G401 (cell line): ENCODE measurements at regions not wholly inside any gene's neighbourhood (a gene's known extent, or its start where the extent isn't known, plus 50 kb on each side); places are given as distances from the start of the nearest gene placed in this dataset.

Experiments used
- DNase-seq: peaks from one replicate; pipeline ENCODE4 v3.0.0-alpha.2; 2015; ENCODE audit warnings: low spot score
- in situ Hi-C: cut with HindIII; loops from 2 replicates; pipeline ENCODE4 v1.10.0; 2016; ENCODE audit warnings: low sequenced_read_pairs, mixed read lengths

DNA sequence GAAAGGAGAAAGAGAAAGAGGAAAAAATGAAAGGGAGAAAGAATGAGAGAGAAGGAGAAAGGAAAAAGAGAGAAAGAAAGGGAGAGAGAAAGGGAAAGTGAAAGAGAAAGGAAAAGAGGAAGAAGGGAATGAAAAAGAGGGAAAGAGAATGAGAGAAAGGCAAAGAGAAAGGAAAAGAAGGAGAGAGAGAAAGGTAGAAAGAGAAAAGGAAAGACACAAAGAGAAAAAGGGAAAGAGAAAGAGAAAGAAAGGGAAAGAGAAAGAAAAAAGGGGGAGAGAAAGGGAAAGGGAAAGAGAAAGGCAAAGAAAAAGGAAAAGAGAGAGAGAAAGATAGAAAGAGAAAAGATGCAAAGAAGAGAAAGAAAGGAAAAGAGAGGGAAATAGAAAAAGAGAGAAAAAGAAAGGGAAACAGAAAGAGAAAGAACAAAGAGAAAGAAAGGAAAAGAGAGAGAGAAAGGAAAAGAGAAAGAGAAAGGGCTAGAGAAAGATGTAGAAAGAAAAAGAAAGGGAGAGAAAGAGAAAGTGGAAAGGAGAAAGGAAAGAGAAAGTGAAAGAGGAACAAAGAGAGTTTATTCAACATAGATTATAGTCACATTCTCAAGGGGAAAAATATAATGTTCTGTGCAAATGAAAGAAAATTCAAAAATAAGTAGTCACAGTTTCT is 165.2 kb downstream of the TMEM38B start:
- no peak for DNase-seq
- in situ Hi-C loops = no loop called here

DNA sequence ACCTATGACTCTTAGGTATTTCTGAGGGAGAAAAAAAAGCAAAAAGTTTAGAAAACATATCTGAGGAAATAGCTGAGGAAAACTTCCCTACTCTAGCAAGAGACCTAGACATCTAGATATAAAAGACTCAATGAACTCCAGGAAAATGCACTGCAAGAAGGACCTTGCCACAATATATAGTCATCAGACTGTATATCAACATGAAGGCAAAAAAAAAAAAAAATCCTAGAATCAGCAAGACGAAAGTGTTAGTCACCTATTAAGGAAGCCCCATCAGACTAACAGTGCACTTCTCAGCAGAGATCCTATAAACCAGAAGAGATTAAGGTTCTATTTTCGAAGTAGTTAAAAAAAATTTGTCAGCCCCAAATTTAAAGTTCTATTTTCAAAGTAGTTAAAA is 166.2 kb downstream of the TMEM38B start:
- in situ Hi-C loops = no loop called here

DNA sequence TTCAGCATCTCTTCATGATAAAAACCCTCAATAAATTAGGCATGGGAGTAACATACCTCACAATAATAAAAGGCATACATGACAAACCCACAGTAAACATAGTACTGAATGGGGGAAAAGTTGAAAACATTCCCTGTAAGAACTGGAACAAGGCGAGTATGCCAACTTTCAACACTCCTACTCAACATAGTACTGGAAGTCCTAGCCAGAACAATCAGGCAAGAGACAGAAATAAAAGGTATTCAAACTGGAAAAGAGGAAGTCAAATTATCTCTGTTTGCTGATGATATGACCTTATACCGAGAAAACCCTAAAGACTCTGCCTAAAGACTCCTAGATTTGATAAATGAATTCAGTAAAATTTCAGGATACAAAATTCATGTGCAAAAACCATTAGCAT is 167.6 kb downstream of the TMEM38B start:
- DNase-seq = no peak
- in situ Hi-C loops = no loop called here

More for the DNA sequence above, 166.2 kb downstream of the TMEM38B start:
- DNase-seq = no peak

DNA sequence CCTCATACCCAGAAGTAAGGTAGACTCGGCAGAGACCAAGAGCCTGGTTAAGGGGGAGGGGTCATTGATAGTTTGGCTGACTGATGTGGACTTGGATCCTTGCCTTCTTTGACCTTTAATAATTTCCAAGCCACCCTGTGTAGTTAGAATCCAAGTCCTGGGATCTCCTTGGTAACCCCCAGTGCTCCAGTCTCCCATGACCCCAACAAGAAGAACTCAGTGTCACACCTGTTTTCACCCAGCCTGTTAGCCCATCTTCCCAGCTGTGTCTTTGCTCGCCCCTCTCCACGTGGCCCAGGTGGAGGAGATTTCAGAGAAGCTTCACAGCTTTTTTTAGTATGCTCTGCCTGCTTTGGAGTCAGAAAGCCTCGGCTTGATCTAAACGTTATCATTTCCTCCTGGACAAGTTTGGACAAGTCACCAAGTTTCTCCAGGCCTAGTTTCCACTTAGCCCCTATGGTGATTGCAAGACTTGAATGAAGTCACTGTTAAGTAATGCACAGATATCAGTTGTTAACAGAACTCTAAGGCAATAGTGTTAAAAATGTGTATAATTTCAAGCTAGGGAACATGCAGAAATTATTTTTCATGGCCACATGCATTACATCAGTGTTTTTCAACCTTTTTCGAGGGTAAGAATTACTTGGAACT is 170.0 kb downstream of the TMEM38B start:
- in situ Hi-C loops = no loop called here
- no peak for DNase-seq

DNA sequence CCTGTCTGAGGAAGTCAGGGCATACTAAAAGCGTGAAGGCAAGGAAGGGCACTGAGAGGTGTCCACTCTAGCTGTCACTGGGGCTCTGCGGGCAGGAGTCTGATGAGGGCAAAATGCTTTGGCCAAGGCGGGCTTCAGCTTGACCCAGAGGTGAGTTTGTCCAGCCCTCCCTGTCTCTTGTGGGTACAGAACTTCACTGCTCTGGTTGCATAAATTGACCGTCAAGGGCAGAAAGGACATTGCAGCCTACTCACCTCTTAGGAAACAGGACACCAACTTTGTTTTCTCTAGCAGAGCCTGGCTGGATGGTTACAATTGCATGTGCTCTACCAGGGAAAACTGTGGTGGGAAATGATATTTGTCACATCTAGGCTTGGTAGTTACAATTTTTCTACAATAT is 170.9 kb downstream of the TMEM38B start:
- no peak for DNase-seq
- in situ Hi-C loops = no loop called here

DNA sequence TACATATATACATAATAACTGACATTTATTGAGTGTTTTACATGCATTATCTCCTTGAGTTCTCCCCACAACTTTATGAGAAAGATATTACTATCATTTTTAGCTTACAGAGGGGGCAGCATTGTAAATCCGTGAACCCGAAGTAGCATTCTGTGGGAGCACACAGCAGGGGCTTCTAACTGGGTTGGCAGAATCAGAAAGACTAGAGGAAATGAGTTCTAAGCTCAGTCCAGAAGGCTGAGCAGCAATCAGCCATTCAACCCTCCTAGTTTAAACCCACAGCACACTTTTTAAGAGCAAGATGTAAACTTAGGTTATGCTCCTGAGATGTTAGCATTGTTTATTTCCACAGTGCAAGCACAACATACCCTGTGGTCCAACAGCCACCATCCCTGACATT is 177.2 kb downstream of the TMEM38B start:
- no peak for DNase-seq
- in situ Hi-C loops = no loop called here

DNA sequence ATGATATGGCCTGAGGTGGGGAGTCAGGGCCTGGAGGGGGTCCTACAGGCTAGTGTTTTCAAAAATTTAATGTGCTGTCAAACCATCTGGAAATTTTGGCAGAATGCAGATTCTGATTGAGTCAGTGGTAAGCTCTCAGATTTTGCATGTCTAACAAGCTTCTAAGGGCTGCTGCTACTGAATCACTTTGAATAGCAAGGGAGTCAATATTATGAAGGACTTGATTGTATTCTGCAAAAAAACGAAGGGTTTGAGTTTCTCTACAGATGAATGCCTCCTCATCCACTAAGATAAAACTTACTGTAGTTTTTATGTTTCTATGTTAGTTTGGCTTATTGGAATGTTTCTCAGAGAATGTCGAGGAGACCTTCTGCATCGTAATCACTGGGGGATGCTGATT is 179.5 kb downstream of the TMEM38B start:
- in situ Hi-C loops = no loop called here
- DNase-seq = no peak

DNA sequence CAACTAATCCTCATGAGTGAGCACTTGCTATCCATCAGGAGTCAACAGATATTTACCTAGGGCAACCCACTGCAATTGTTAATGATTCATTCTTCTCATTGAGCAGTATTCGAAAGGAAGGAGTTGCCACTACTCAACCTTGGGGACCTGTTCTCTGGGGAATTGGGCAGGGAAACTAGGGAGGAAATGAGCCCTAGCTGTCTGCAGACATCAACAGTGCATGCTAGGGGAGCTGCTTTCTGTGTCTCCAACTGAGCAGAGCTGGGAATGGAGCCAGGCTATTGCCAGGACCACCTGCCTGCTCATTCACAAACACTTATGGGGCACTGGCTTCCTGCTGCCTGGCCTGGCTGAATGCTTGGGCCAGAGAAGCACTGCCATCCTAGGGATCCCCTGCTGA is 183.4 kb downstream of the TMEM38B start:
- peak; percentile 64 for DNase-seq
- in situ Hi-C loops = no loop called here

DNA sequence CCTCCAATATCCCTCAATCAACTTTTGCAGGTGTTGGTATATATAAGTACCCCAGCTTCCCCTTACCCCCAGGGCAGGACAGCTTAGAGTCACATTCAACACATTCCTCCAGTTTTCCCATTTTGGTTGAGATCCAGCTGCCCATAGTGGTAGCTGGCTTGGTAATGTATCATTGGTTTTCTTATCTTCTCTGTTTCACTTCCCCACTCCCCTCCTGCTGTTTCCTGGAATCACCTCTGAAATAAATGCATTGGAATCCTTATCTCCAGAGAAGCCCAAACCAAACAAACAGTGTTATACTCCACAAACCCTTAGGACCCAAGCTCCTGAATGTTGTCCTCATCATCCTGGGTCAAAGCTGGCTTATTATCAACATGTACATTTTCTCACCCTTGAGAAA is 184.8 kb downstream of the TMEM38B start:
- DNase-seq = no peak
- in situ Hi-C loops = no loop called here

DNA sequence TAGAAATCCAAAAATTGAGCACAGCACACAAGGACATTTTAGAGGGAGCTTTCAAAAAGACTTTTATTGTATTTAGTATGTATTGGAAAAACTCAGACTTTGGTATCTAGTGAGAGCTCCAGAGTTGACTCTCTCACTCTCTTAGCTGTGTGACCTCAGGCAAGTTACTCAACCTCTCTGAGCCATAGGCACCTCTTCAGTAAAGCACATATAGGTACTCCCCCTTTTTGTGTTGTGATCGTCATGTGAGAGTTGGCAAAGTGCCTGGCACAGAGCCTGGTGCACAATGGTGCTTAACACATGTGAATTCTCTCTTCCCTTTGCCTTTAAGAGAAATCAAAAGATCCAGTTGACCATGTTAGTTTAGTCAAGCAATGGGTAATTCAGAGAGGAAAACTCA is 186.2 kb downstream of the TMEM38B start:
- DNase-seq = no peak
- in situ Hi-C loops = no loop called here

DNA sequence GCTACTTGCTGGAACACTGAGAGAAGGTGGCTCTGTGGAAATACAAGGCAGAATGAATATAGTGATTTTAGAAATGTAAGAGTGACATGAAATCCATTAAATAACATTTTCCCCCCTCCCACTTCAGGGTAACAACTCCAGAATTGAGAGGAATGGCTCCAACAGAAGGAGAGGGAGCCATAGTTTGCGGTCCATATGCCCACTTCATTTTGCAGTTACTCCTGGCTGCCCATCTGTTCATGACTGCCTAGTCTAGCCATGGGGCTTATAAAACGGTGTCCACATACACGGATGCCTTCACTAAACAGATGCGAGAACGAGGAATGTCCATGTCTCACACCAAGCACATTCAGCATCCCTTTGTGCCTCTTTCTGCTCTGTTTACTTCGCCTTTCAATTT is 186.7 kb downstream of the TMEM38B start:
- peak; percentile 13 for DNase-seq
- in situ Hi-C loops = no loop called here

DNA sequence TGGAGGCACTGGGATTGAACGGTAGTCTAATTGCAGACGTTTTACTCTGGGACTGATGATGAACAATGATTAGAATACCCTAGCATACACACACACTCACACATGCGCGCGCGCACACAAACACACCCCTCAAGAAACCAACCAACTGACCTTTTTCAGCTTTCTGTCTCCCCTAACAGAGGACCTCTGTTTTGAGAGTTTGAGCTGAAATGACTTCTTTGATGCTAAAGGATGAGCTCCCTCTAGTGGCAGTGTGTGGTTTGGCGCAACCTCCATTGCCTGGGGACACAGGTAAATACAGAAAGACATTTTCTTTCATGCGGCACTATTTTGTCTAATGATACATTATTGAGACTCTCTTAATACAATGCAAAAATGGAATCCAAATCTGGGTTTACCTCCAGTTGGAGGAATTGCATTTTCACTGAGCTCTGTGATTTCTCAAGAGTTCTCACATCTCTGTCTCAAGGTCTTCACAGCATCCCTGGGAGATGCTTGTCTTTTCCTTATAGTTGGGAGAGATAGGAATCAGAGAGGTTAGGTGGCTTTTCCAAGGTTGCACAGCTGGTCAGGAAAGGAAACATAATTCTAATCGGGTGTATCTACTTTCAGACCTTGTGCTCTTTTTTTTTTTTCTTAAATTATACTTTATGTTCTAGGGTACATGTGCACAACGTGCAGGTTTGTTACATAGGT is 187.5 kb downstream of the TMEM38B start:
- peak; percentile 71 for DNase-seq
- in situ Hi-C loops = no loop called here

DNA sequence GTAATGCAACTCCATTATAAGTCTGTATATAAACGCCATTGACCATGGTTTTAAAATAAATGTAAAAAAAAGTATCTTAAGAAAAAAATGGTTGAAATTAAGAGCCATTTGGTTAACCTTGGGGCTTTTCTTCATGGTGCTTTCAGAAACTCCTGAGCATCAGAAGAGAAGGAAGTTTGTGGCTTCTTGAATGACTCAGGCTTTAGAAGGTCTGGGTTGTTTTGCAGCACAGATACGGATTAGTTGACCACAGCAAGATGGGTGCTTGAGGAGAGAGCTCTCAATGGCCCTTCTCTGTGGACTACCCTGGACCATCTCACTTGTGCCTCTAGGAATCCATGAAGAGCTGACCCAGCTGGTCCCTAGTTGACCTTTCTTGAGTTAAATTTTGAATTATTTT is 189.5 kb downstream of the TMEM38B start:
- in situ Hi-C loops = no loop called here
- no peak for DNase-seq

DNA sequence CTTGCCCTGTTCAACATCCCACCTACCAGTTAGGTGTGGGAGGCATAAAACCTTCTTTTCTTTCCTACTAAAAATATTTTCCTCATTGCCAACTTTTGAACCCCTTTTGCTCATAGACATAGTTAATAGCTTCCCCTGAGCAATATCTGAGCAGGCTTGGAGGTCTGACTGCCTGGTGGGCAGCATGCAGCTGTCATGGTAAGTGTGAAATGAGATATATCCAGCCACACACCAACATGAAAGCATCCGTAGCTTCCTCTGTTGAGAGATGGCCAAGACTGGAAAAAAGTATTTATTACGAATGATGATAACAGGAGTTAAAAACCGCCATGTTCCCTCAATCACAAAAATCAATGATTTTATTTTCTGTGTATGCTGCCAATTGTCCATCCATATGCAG is 190.1 kb downstream of the TMEM38B start:
- no peak for DNase-seq
- in situ Hi-C loops = no loop called here

DNA sequence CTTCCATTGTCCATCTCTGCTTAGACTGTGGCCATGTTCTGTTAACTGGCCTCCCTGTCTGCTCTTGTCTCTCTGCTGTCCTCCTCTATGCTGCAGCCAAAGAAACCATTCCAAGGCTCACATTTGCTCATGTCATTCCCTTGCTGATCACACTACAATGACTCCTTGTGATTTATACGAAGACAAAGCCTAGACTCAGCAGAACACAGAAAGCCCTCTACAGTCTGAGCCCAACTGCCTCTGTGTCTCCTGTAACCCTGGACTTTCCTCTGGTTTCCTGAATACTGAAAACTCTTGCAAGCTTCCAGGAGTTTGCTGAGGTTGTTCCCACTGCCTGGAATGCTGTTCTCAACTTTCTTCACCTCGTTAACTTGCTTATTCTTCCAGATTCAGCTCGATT is 191.8 kb downstream of the TMEM38B start:
- in situ Hi-C loops = no loop called here
- DNase-seq = no peak

DNA sequence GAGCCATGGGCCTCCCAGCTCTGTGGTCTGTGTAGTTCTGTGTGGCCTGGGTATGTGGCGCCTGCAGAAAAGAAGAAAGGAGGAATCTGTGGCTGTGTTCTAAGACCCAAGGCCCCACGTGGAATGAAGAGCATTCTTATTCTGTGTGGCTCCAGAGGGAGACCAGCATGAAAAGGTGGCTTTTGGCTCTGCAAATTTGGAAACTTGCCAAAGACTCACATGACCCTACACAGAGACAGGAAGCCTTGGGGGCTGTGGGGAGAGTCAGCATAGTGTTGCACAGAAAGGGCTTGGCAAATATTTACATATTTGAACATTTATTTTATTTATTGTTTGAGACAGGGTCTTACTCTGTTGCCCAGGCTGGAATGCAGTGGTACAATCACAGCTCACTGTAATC is 193.3 kb downstream of the TMEM38B start:
- in situ Hi-C loops = no loop called here
- DNase-seq = no peak

DNA sequence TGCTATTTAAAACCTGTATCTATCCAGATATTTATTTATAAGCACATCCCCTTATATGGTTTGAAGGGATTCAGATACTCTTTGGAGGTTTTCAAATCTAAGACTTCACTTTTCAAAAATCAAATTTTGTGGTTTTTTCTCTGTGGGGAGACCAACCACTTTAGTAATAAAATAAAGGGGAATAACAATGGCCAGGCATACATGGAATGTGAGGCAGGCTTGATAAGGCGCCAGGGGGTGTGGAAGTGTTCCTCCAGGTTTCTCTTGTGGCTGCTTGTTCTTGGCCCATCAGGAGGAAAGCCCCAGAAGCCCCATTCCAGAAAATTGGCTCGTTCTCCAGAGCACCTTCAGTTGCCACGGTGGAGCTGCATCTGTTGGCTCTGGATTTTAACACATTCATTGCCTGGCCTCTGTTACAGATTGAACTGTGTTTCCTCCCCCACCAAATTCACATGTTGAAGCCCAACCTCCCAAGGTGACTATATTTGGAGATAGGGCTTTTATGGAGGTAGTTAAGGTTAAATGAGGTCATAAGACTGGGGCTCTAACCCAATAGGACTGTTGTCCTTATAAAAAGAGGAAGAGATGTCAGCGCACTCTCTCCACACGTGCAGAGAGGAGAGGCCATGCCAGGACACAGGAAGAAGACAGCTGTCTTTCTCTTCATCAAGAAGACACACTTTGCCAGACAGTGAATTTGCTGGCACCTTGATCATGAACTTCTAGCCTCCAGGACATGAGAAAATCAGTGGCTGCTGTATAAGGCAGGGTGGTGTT is 195.9 kb downstream of the TMEM38B start:
- DNase-seq = no peak
- in situ Hi-C loops = no loop called here

DNA sequence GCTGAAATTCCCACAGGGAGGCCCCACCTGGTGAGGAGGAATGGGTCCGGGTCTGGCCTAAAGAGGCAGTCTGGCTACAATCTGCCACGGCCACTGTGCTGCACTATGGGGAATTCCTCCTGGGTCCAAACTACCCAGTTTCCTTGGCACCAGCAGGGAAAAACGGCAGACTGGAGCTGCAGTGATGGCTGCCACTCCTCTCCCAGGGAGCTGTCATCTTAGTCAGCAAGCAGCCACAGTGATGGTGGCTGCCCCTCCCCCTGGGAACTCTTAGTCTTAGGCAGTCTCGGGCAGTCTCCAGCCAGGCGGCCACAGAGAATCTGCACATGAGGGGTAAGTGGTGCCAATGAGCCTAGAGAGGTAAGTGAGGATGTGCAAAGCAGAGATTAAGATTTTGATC is 205.8 kb downstream of the TMEM38B start:
- no peak for DNase-seq
- in situ Hi-C loops = no loop called here

DNA sequence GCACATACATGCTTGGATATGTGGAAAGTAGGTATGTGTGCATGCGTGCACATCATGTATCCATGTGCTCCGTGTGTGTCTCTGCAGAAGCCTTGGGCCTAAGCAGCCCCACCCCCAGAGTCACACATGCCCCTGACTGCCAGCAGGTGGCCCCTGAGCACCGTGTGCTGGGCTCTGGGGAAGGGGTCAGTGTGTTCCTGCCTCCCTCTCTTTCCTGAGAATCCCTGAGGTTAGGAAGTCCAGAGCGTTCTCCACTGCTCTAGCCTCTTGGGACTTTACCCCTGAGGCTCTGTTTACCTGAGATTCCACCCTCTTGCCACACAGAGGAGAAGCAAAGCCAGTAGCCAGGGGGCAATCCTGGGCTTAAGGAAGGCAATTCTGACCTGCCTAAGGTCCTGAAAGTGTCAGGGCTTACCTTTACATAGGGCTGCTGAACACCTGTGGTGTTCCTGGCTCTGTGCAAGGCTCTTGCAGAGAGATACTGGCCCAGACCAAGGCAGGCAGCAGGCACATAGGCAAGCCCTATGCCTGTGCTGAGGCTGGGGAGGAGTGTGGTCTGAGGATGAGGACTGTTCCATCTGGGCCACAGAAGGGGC is 207.3 kb downstream of the TMEM38B start:
- in situ Hi-C loops = no loop called here
- DNase-seq = no peak

DNA sequence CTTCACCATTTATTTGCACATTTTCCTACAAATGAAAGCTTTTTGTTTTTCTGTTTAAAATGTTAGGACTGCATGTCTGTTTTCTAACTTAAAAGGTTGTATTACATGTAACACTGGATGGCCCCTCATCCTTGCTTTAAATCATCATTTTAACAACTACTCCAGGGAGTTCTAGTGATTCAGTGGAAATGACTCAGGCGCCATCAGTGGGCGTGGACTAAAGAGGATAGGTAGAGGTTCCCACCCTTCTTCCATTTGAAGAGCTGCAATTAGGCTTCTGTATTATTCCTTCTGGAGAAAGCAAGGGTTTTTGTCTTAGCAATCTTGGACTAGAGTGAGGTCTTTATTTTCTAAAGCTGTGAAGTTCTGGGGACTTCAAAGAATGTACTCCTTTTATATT is 213.7 kb downstream of the TMEM38B start:
- in situ Hi-C loops = no loop called here
- DNase-seq = no peak
